H9 (cell line): ENCODE measurements at regions not wholly inside any gene's neighbourhood (a gene's known extent, or its start where the extent isn't known, plus 50 kb on each side); places are given as distances from the start of the nearest gene placed in this dataset.

Source experiments
- DNase-seq: peaks from one replicate; pipeline ENCODE4 v3.0.0-alpha.2; 2017
- H2AFZ ChIP-seq: one replicate; pipeline ENCODE4 v1.6.1; 2013; ENCODE audit warnings: mild to moderate bottlenecking, low read length, control low read depth, moderate library complexity
- H2AK5ac ChIP-seq: 2 replicates; pipeline ENCODE4 v1.6.1; 2013; ENCODE audit warnings: low read length, control low read depth, mixed read lengths; ENCODE audit not compliant: insufficient read length
- H2BK120ac ChIP-seq: one replicate; pipeline ENCODE4 v1.6.1; 2013; ENCODE audit warnings: low read depth, mild to moderate bottlenecking, low read length, control low read depth, inconsistent platforms; ENCODE audit not compliant: poor library complexity, severe bottlenecking
- H2BK12ac ChIP-seq: 2 replicates; pipeline ENCODE4 v1.6.1; 2013; ENCODE audit warnings: low read length, control low read depth, mixed read lengths, low read depth; ENCODE audit not compliant: insufficient read length
- H2BK15ac ChIP-seq: 2 replicates; pipeline ENCODE4 v1.6.1; 2013; ENCODE audit warnings: low read depth, low read length, control low read depth
- H2BK20ac ChIP-seq: one replicate; pipeline ENCODE4 v1.6.1; 2013; ENCODE audit warnings: low read depth, mild to moderate bottlenecking, low read length, control low read depth, inconsistent platforms; ENCODE audit not compliant: poor library complexity, severe bottlenecking
- H2BK5ac ChIP-seq: 2 replicates; pipeline ENCODE4 v1.6.1; 2013; ENCODE audit warnings: low read length, control low read depth, mixed read lengths; ENCODE audit not compliant: insufficient read length
- H3K14ac ChIP-seq: 2 replicates; pipeline ENCODE4 v1.6.1; 2013; ENCODE audit warnings: low read length, control low read depth; ENCODE audit not compliant: insufficient read depth
- H3K18ac ChIP-seq: 2 replicates; pipeline ENCODE4 v1.6.1; 2013; ENCODE audit warnings: low read depth, mild to moderate bottlenecking, mixed read lengths, low read length, control low read depth; ENCODE audit not compliant: insufficient read length
- H3K23ac ChIP-seq: 2 replicates; pipeline ENCODE4 v1.6.1; 2013; ENCODE audit warnings: low read length, control low read depth, mixed read lengths, low read depth; ENCODE audit not compliant: insufficient read length
- H3K23me2 ChIP-seq: 2 replicates; pipeline ENCODE4 v1.6.1; 2013; ENCODE audit warnings: low read depth, mild to moderate bottlenecking, mixed read lengths, low read length, control low read depth; ENCODE audit not compliant: insufficient read length, poor library complexity, severe bottlenecking
- H3K27ac ChIP-seq: 2 replicates; pipeline ENCODE4 v1.5.1; 2013; ENCODE audit warnings: low read length, control low read depth, mixed read lengths, low read depth; ENCODE audit not compliant: insufficient read length
- H3K27me3 ChIP-seq: 2 replicates; pipeline ENCODE4 v1.6.1; 2013; ENCODE audit warnings: low read length, control low read depth, inconsistent platforms; ENCODE audit not compliant: insufficient read depth
- H3K4ac ChIP-seq: 2 replicates; pipeline ENCODE4 v1.6.1; 2013; ENCODE audit warnings: low read depth, mild to moderate bottlenecking, control low read depth, inconsistent platforms, low read length, moderate library complexity
- H3K4me1 ChIP-seq: 2 replicates; pipeline ENCODE4 v1.6.1; 2013; ENCODE audit warnings: low read length, control low read depth, inconsistent platforms; ENCODE audit not compliant: insufficient read depth
- H3K4me2 ChIP-seq: 2 replicates; pipeline ENCODE4 v1.6.1; 2013; ENCODE audit warnings: low read length, control low read depth, mixed read lengths; ENCODE audit not compliant: insufficient read length, insufficient read depth
- H3K56ac ChIP-seq: 2 replicates; pipeline ENCODE4 v1.6.1; 2013; ENCODE audit warnings: low read depth, mild to moderate bottlenecking, mixed read lengths, low read length, control low read depth; ENCODE audit not compliant: insufficient read length
- H3K79me1 ChIP-seq: 2 replicates; pipeline ENCODE4 v1.6.1; 2013; ENCODE audit warnings: low read depth, mild to moderate bottlenecking, moderate library complexity, low read length, control low read depth, inconsistent platforms; ENCODE audit not compliant: insufficient read depth, poor library complexity, severe bottlenecking
- H3K79me2 ChIP-seq: 2 replicates; pipeline ENCODE4 v1.6.1; 2013; ENCODE audit warnings: low read length, control low read depth, inconsistent platforms; ENCODE audit not compliant: insufficient read depth
- H3K9ac ChIP-seq: 2 replicates; pipeline ENCODE4 v1.6.1; 2013; ENCODE audit warnings: low read length, control low read depth, mixed read lengths; ENCODE audit not compliant: insufficient read length; ENCODE audit errors: extremely low read depth
- H3K9me3 ChIP-seq: one replicate; pipeline ENCODE4 v1.6.1; 2013; ENCODE audit warnings: low read depth, low read length, inconsistent platforms; ENCODE audit not compliant: control insufficient read depth
- H3T11ph ChIP-seq: one replicate; pipeline ENCODE4 v1.6.1; 2013; ENCODE audit warnings: mild to moderate bottlenecking, low read length, control low read depth, inconsistent platforms
- H4K20me1 ChIP-seq: one replicate; pipeline ENCODE4 v1.6.1; 2013; ENCODE audit not compliant: control insufficient read depth, insufficient read length, insufficient read depth
- H4K5ac ChIP-seq: 2 replicates; pipeline ENCODE4 v1.6.1; 2013; ENCODE audit warnings: low read depth, mild to moderate bottlenecking, mixed read lengths, low read length, control low read depth; ENCODE audit not compliant: insufficient read length
- H4K8ac ChIP-seq: replicated peaks from 2 replicates; pipeline ENCODE4 v1.6.1; 2013; ENCODE audit warnings: low read length, control low read depth, mixed read lengths, low read depth; ENCODE audit not compliant: insufficient read length
- H4K91ac ChIP-seq: 2 replicates; pipeline ENCODE4 v1.6.1; 2013; ENCODE audit warnings: low read depth, mild to moderate bottlenecking, moderate library complexity, mixed read lengths, low read length, control low read depth; ENCODE audit not compliant: insufficient read length
- H3K27ac Mint-ChIP-seq, 3 experiments: 2 replicates in 2 of 3; 3 replicates in 1 of 3; pipeline ENCODE4 v1.8.0; 2020 to 2021; ENCODE audit warnings: mixed read lengths in 3 of 3, mild to moderate bottlenecking in 1 of 3, moderate library complexity in 1 of 3
- H3K27me3 Mint-ChIP-seq: 2 replicates; pipeline ENCODE4 v1.8.0; 2021; ENCODE audit warnings: low read depth, mild to moderate bottlenecking, moderate library complexity, mixed read lengths
- H3K36me3 Mint-ChIP-seq, 3 experiments: 2 replicates in 2 of 3; 3 replicates in 1 of 3; pipeline ENCODE4 v1.8.0; 2020 to 2021; ENCODE audit warnings: low read depth in 3 of 3, mixed read lengths in 3 of 3; ENCODE audit not compliant: insufficient read depth in 1 of 3
- H3K4me1 Mint-ChIP-seq, 2 experiments: 2 replicates each; pipeline ENCODE4 v1.8.0; 2020; ENCODE audit warnings: mixed read lengths in 2 of 2
- H3K4me3 Mint-ChIP-seq, 2 experiments: 2 replicates in 1 of 2; 3 replicates in 1 of 2; pipeline ENCODE4 v1.8.0; 2020 to 2021; ENCODE audit warnings: mild to moderate bottlenecking in 2 of 2, mixed read lengths in 2 of 2, moderate library complexity in 1 of 2
- H3K9me3 Mint-ChIP-seq, 2 experiments: 2 replicates in 1 of 2; 3 replicates in 1 of 2; pipeline ENCODE4 v1.8.0; 2020; ENCODE audit warnings: mild to moderate bottlenecking in 2 of 2, mixed read lengths in 2 of 2, moderate library complexity in 1 of 2
- CTCF ChIP-seq: fragments of 200-600 bp; sonication (generic); conservative IDR thresholded peaks from 3 replicates; pipeline ENCODE4 v1.8.0; 2021; ENCODE audit warnings: antibody characterized with exemption, mild to moderate bottlenecking
- WGBS: extraction: QIAGEN DNeasy Blood & Tissue Kit; methylation state at CpG from one replicate; pipeline ENCODE4 v1.1.7; 2013; ENCODE audit warnings: missing lambda C conversion rate, low lambda C conversion rate, mixed read lengths; ENCODE audit not compliant: insufficient read length; ENCODE audit errors: extremely low coverage; 5-methylcytosine and 5-hydroxymethylcytosine counted together

GRCh38 chr5:3216386-3216785 is 379.2 kb upstream of the IRX1 start:
- H3K79me2 ChIP-seq, result no peaks in the 10 kb centered on the region
- no peak overlapping the region for H3K14ac ChIP-seq
- H2AK5ac ChIP-seq, result no peak overlapping the region
- H2AFZ ChIP-seq, result no peak overlapping the region
- Mint-ChIP-seq H3K9me3 (no peaks in the 10 kb centered on the region), H3K4me3 (no peak overlapping the region), H3K27ac (no peak overlapping the region), H3K4me1 (peaks cover 5 to 10% of the 10 kb centered on the region in 2 experiments; a peak in 3 of 4 replicates), H3K36me3 (no peaks in the 10 kb centered on the region), H3K27me3 (peaks cover 1% of the 10 kb centered on the region)
- no peak overlapping the region for H3K23ac ChIP-seq
- H2BK5ac ChIP-seq, result no peak overlapping the region
- no peaks in the 10 kb centered on the region for H3K23me2 ChIP-seq
- no peak overlapping the region for H3K56ac ChIP-seq
- H2BK120ac ChIP-seq, result no peak overlapping the region
- no peak overlapping the region for H3K4ac ChIP-seq
- no peak overlapping the region for H3K27ac ChIP-seq
- no peak overlapping the region for H3K9ac ChIP-seq
- no peak overlapping the region for H4K91ac ChIP-seq
- WGBS, result no CpG with 5 or more reads among the region's 7 CpGs
- no peak overlapping the region for H2BK20ac ChIP-seq
- no peak for DNase-seq
- H2BK12ac ChIP-seq, result no peak overlapping the region
- H2BK15ac ChIP-seq, result no peak overlapping the region
- no peak overlapping the region for H4K8ac ChIP-seq
- H4K5ac ChIP-seq, result no peak overlapping the region
- no peak overlapping the region for H3T11ph ChIP-seq
- TF ChIP-seq CTCF, result no peak
- no peak overlapping the region for H3K4me2 ChIP-seq
- no peaks in the 10 kb centered on the region for H3K27me3 ChIP-seq
- H3K9me3 ChIP-seq, result no peaks in the 10 kb centered on the region
- no peaks in the 10 kb centered on the region for H3K79me1 ChIP-seq
- no peaks in the 10 kb centered on the region for H3K4me1 ChIP-seq
- no peak overlapping the region for H3K18ac ChIP-seq
- no peaks in the 10 kb centered on the region for H4K20me1 ChIP-seq
